ENCODE measurements at regions not wholly inside any gene's neighbourhood (a gene's known extent, or its start where the extent isn't known, plus 50 kb on each side); places are given as distances from the start of the nearest gene placed in this dataset.

GRCh38 chr16:51854401-51854951 lies 692.5 kb downstream of the TOX3 start:
- TF ChIP-seq POLR2AphosphoS5 (IDR thresholded peaks at IDR 0.05; ENCODE audit: low read depth), result no peak
- TF ChIP-seq CTCF (IDR thresholded peaks at IDR 0.05; ENCODE audit: insufficient read depth, low read length), result no peak
- no peak for TF ChIP-seq REST (IDR thresholded peaks at IDR 0.05; ENCODE audit: insufficient replicate concordance, low read depth)
- TF ChIP-seq GABPA (IDR thresholded peaks at IDR 0.05; ENCODE audit: low read depth), result no peak

Measured in HL-60 (cell line).